Mammary epithelial cell (primary cell): ENCODE measurements at regions not wholly inside any gene's neighbourhood (a gene's known extent, or its start where the extent isn't known, plus 50 kb on each side); places are given as distances from the start of the nearest gene placed in this dataset.

Experiments used
- CTCF ChIP-seq, 2 donors: IDR thresholded peaks in 1 of 2; conservative IDR thresholded peaks in 1 of 2; 2 replicates each; pipeline ENCODE4 v1.5.1; 2011 to 2012; ENCODE audit warnings: inconsistent platforms in 2 of 2, low read length in 2 of 2, mild to moderate bottlenecking in 2 of 2, control low read depth in 1 of 2, low read depth in 1 of 2; ENCODE audit not compliant: insufficient read depth in 1 of 2; ENCODE audit errors: extremely low read depth in 1 of 2
- EZH2 ChIP-seq: IDR thresholded peaks from 2 replicates; pipeline ENCODE4 v1.6.1; 2012; ENCODE audit warnings: low read length, inconsistent platforms, borderline replicate concordance

GRCh38 chr9:87146933-87147332, 199.6 kb upstream of the GAS1 start:
- TF ChIP-seq CTCF (conservative IDR thresholded peaks at IDR 0.05 in 1 of 2, IDR thresholded peaks at IDR 0.05 in 1 of 2; ENCODE audit: extremely low read depth in 1 of 2, insufficient read depth in 1 of 2, low read depth in 1 of 2, low read length in 2 of 2) (no peak), EZH2 (no peak)
